HEK293 (cell line): ENCODE measurements at regions not wholly inside any gene's neighbourhood (a gene's known extent, or its start where the extent isn't known, plus 50 kb on each side); places are given as distances from the start of the nearest gene placed in this dataset.

Source experiments
- CTCF ChIA-PET: fragments of 350-600 bp; formaldehyde crosslinking; extraction: SDS; loops from one replicate; lab custom pipeline; 2021; ENCODE audit warnings: antibody characterized with exemption; lab: Yijun Ruan, JAX
- POLR2A ChIA-PET: fragments of 300-600 bp; formaldehyde crosslinking; extraction: SDS; loops from one replicate; lab custom pipeline; 2020; ENCODE audit warnings: antibody characterized with exemption, inconsistent platforms; lab: Yijun Ruan, JAX
- H3K27ac ChIP-seq: fragments of 200-500 bp; sonication (Bioruptor generic); 2 replicates; pipeline ENCODE4 v1.5.1; 2014; ENCODE audit warnings: low read depth, low read length, control low read depth, inconsistent platforms; ENCODE audit errors: extremely low read depth
- H3K36me3 ChIP-seq, 2 experiments: fragments of 200-500 bp in 1 of 2; sonication (Bioruptor generic) in 1 of 2; 1 replicate in 1 of 2; 2 replicates in 1 of 2; pipeline ENCODE4 v1.5.1; 2014 to 2017; ENCODE audit warnings: inconsistent platforms in 2 of 2, low read length in 2 of 2; ENCODE audit not compliant: control insufficient read depth in 2 of 2, insufficient read depth in 1 of 2
- H3K4me1 ChIP-seq: fragments of 200-500 bp; sonication (Bioruptor generic); 2 replicates; pipeline ENCODE4 v1.5.1; 2014; ENCODE audit warnings: mild to moderate bottlenecking, low read length, inconsistent platforms; ENCODE audit not compliant: control insufficient read depth, insufficient read depth
- H3K4me3 ChIP-seq: 2 replicates; pipeline ENCODE4 v1.5.1; 2011; ENCODE audit warnings: low read depth, mild to moderate bottlenecking, control low read depth, low read length, moderate library complexity
- H3K9me3 ChIP-seq: fragments of 200-500 bp; sonication (Bioruptor generic); 2 replicates; pipeline ENCODE4 v1.5.1; 2014; ENCODE audit warnings: low read depth, low read length, inconsistent platforms; ENCODE audit not compliant: control insufficient read depth, insufficient read depth
- FEZF1 ChIP-seq: fragments of 450-650 bp; formaldehyde crosslinking; IDR thresholded peaks from 2 replicates; pipeline ENCODE4 v1.5.1; 2016; ENCODE audit warnings: missing biosample characterization, missing genetic modification characterization
- GLI2 ChIP-seq: fragments of 450-650 bp; formaldehyde crosslinking; IDR thresholded peaks from 2 replicates; pipeline ENCODE4; 2017; ENCODE audit warnings: missing biosample characterization, missing genetic modification characterization, low read depth, borderline replicate concordance
- GLIS1 ChIP-seq: fragments of 450-650 bp; formaldehyde crosslinking; IDR thresholded peaks from 2 replicates; pipeline ENCODE4 v1.5.1; 2016; ENCODE audit warnings: missing biosample characterization, missing genetic modification characterization
- HOXA7 ChIP-seq: sonication (generic); formaldehyde crosslinking; IDR thresholded peaks from 2 replicates; pipeline ENCODE4 v1.8.1; 2022; ENCODE audit warnings: missing genetic modification reagents, borderline replicate concordance
- IKZF3 ChIP-seq: fragments of 450-650 bp; IDR thresholded peaks from 2 replicates; pipeline ENCODE4 v1.5.0; 2018; ENCODE audit warnings: missing biosample characterization, mild to moderate bottlenecking, missing genetic modification characterization, moderate library complexity
- KLF10 ChIP-seq: fragments of 450-650 bp; IDR thresholded peaks from 2 replicates; pipeline ENCODE4 v1.5.1; 2018; ENCODE audit warnings: missing biosample characterization, mild to moderate bottlenecking, missing genetic modification characterization
- PBX3 ChIP-seq: sonication (generic); formaldehyde crosslinking; IDR thresholded peaks from 2 replicates; pipeline ENCODE4 v1.8.1; 2022; ENCODE audit warnings: mild to moderate bottlenecking, moderate library complexity, missing genetic modification reagents
- SALL2 ChIP-seq: fragments of 450-650 bp; formaldehyde crosslinking; IDR thresholded peaks from 2 replicates; pipeline ENCODE4 v1.5.0; 2017; ENCODE audit warnings: missing biosample characterization, mild to moderate bottlenecking, missing genetic modification characterization, borderline replicate concordance
- SCRT2 ChIP-seq: fragments of 450-650 bp; formaldehyde crosslinking; IDR thresholded peaks from 2 replicates; pipeline ENCODE4 v1.5.1; 2016; ENCODE audit warnings: missing biosample characterization, missing genetic modification characterization
- ZBTB11 ChIP-seq: fragments of 450-650 bp; formaldehyde crosslinking; conservative IDR thresholded peaks from 2 replicates; pipeline ENCODE4 v1.5.1; 2016; ENCODE audit warnings: low read depth, missing biosample characterization, missing genetic modification characterization
- ZBTB20 ChIP-seq: fragments of 450-650 bp; formaldehyde crosslinking; IDR thresholded peaks from 2 replicates; pipeline ENCODE4 v1.5.1; 2016; ENCODE audit warnings: missing biosample characterization, missing genetic modification characterization
- ZFP69B ChIP-seq: fragments of 450-650 bp; formaldehyde crosslinking; IDR thresholded peaks from 2 replicates; pipeline ENCODE4 v1.5.1; 2016; ENCODE audit warnings: missing biosample characterization, missing genetic modification characterization
- ZNF146 ChIP-seq: fragments of 450-650 bp; formaldehyde crosslinking; IDR thresholded peaks from 2 replicates; pipeline ENCODE4 v1.5.1; 2016; ENCODE audit warnings: missing biosample characterization, missing genetic modification characterization
- ZNF202 ChIP-seq: fragments of 450-650 bp; formaldehyde crosslinking; IDR thresholded peaks from 2 replicates; pipeline ENCODE4 v1.5.1; 2016; ENCODE audit warnings: missing biosample characterization, missing genetic modification characterization, borderline replicate concordance
- ZNF223 ChIP-seq: fragments of 450-650 bp; formaldehyde crosslinking; IDR thresholded peaks from 2 replicates; pipeline ENCODE4 v1.5.1; 2016; ENCODE audit warnings: missing biosample characterization, missing genetic modification characterization
- ZNF239 ChIP-seq: fragments of 450-650 bp; formaldehyde crosslinking; IDR thresholded peaks from 2 replicates; pipeline ENCODE4 v1.5.1; 2016; ENCODE audit warnings: missing biosample characterization, missing genetic modification characterization
- ZNF311 ChIP-seq: fragments of 450-650 bp; formaldehyde crosslinking; IDR thresholded peaks from 2 replicates; pipeline ENCODE4 v1.5.1; 2017; ENCODE audit warnings: missing biosample characterization, missing genetic modification characterization, borderline replicate concordance
- ZNF335 ChIP-seq: fragments of 450-650 bp; formaldehyde crosslinking; conservative IDR thresholded peaks from 2 replicates; pipeline ENCODE4 v1.5.1; 2016; ENCODE audit warnings: missing biosample characterization, missing genetic modification characterization
- ZNF473 ChIP-seq: fragments of 450-650 bp; formaldehyde crosslinking; IDR thresholded peaks from 2 replicates; pipeline ENCODE4 v1.5.1; 2017; ENCODE audit warnings: missing biosample characterization, missing genetic modification characterization
- ZNF48 ChIP-seq: fragments of 450-650 bp; formaldehyde crosslinking; IDR thresholded peaks from 2 replicates; pipeline ENCODE4 v1.5.1; 2016; ENCODE audit warnings: missing biosample characterization, missing genetic modification characterization
- ZNF561 ChIP-seq: fragments of 450-650 bp; IDR thresholded peaks from 2 replicates; pipeline ENCODE4 v1.5.1; 2018; ENCODE audit warnings: missing biosample characterization, missing genetic modification characterization, borderline replicate concordance
- ZNF623 ChIP-seq: fragments of 450-650 bp; formaldehyde crosslinking; IDR thresholded peaks from 2 replicates; pipeline ENCODE4 v1.5.1; 2016; ENCODE audit warnings: missing biosample characterization, missing genetic modification characterization
- ZNF645 ChIP-seq: fragments of 450-650 bp; formaldehyde crosslinking; IDR thresholded peaks from 2 replicates; pipeline ENCODE4; 2016; ENCODE audit warnings: missing biosample characterization, missing genetic modification characterization
- ZNF76 ChIP-seq: fragments of 450-650 bp; formaldehyde crosslinking; IDR thresholded peaks from 2 replicates; pipeline ENCODE4; 2016; ENCODE audit warnings: low read depth, missing biosample characterization, missing genetic modification characterization, borderline replicate concordance
- ZSCAN18 ChIP-seq: fragments of 450-650 bp; formaldehyde crosslinking; IDR thresholded peaks from 2 replicates; pipeline ENCODE4 v1.5.1; 2016; ENCODE audit warnings: missing biosample characterization, missing genetic modification characterization

GRCh38 chr13:72458701-72459100, 268.7 kb downstream of the MZT1 start (continued):
- TF ChIP-seq ZNF76 (tag by site-specific recombination) (no peak), ZNF335 (tag by site-specific recombination) (no peak), HOXA7 (CRISPR knock-in tag) (no peak), ZBTB11 (tag by site-specific recombination) (no peak), GLI2 (tag by site-specific recombination) (no peak), ZNF48 (no peak)
- TF ChIP-seq, all 188 proteins: peak for 0

GRCh38 chr13:72457151-72457550, 270.3 kb downstream of the MZT1 start:
- ChIA-PET CTCF (no interaction called here), POLR2A (no interaction called here)
- Histone ChIP-seq H3K4me3 (no peak overlapping the region), H3K36me3 (no peaks in the 10 kb centered on the region), H3K9me3 (no peaks in the 10 kb centered on the region), H3K27ac (no peak overlapping the region), H3K4me1 (no peaks in the 10 kb centered on the region)
- TF ChIP-seq SALL2 (tag by site-specific recombination), result no peak
- no peak for TF ChIP-seq ZNF311 (tag by site-specific recombination)
- no peak for TF ChIP-seq ZNF202 (tag by site-specific recombination)
- no peak for TF ChIP-seq ZNF146

GRCh38 chr13:72456486-72456885, 270.9 kb downstream of the MZT1 start:
- ChIA-PET POLR2A (no interaction called here), CTCF (interaction anchor here (0.6 to 0.7 kb wide), 2 partner anchors 25 to 1669 kb away, joined by 3 to 4 read pairs; no protein-coding TSS in a partner anchor)
- Histone ChIP-seq H3K27ac (no peak overlapping the region), H3K4me1 (no peaks in the 10 kb centered on the region), H3K36me3 (no peaks in the 10 kb centered on the region), H3K4me3 (no peak overlapping the region), H3K9me3 (no peaks in the 10 kb centered on the region)
- no peak for TF ChIP-seq ZNF223
- TF ChIP-seq GLIS1, result no peak
- no peak for TF ChIP-seq ZNF473
- no peak for TF ChIP-seq FEZF1 (tag by site-specific recombination)
- TF ChIP-seq ZNF239 (tag by site-specific recombination), result no peak
- no peak for TF ChIP-seq IKZF3 (tag by site-specific recombination)
- TF ChIP-seq ZNF76 (tag by site-specific recombination), result no peak
- no peak for TF ChIP-seq ZNF561
- TF ChIP-seq KLF10 (tag by site-specific recombination), result no peak
- no peak for TF ChIP-seq SCRT2 (tag by site-specific recombination)
- TF ChIP-seq HOXA7 (CRISPR knock-in tag), result no peak
- TF ChIP-seq ZFP69B (tag by site-specific recombination), result no peak

- ChIA-PET CTCF (no interaction called here), POLR2A (no interaction called here)
- Histone ChIP-seq H3K9me3 (no peaks in the 10 kb centered on the region), H3K27ac (no peak overlapping the region), H3K36me3 (no peaks in the 10 kb centered on the region), H3K4me1 (no peaks in the 10 kb centered on the region), H3K4me3 (no peak overlapping the region)
- TF ChIP-seq PBX3 (CRISPR knock-in tag) (no peak), ZSCAN18 (tag by site-specific recombination) (no peak), ZNF623 (no peak), ZBTB20 (tag by site-specific recombination) (no peak), ZNF645 (no peak)
Observed at GRCh38 chr13:72453161-72453560, 274.3 kb downstream of the MZT1 start.
